Spleen (tissue), 11 donors: ENCODE measurements at regions not wholly inside any gene's neighbourhood (a gene's known extent, or its start where the extent isn't known, plus 50 kb on each side); places are given as distances from the start of the nearest gene placed in this dataset.

Experiments
- DNase-seq: peaks from one replicate; pipeline ENCODE4 v3.0.0-alpha.2; 2020
- H3K27ac ChIP-seq, 8 donors: fragments of 200-600 bp; sonication (generic) in 7 of 8; 1 replicate in 4 of 8; 2 replicates in 4 of 8; pipeline versions ENCODE4 v1.5.0 to v1.8.0; 2016 to 2021; ENCODE audit warnings: inconsistent platforms in 4 of 8, mild to moderate bottlenecking in 4 of 8, moderate library complexity in 1 of 8
- H3K27me3 ChIP-seq, 7 donors: fragments of 200-600 bp; sonication (generic) in 6 of 7; replicated peaks in 1 of 7; 1 replicate in 4 of 7; 2 replicates in 3 of 7; pipeline versions ENCODE4 v1.5.0 to v1.8.0; 2016 to 2021; ENCODE audit warnings: inconsistent platforms in 3 of 7, mild to moderate bottlenecking in 1 of 7
- H3K36me3 ChIP-seq, 6 donors: fragments of 200-600 bp; sonication (generic) in 5 of 6; 1 replicate in 4 of 6; 2 replicates in 2 of 6; pipeline versions ENCODE4 v1.5.0 to v1.8.0; 2016 to 2021; ENCODE audit warnings: inconsistent platforms in 2 of 6
- H3K4me1 ChIP-seq, 6 donors: fragments of 200-600 bp; sonication (generic) in 5 of 6; 1 replicate in 3 of 6; 2 replicates in 3 of 6; pipeline versions ENCODE4 v1.5.0 to v1.8.0; 2016 to 2021; ENCODE audit warnings: inconsistent platforms in 3 of 6
- H3K4me3 ChIP-seq, 8 donors: fragments of 200-600 bp; sonication (generic) in 7 of 8; 1 replicate in 4 of 8; 2 replicates in 4 of 8; pipeline versions ENCODE4 v1.5.0 to v1.8.0; 2016 to 2021; ENCODE audit warnings: inconsistent platforms in 4 of 8, mild to moderate bottlenecking in 4 of 8, moderate library complexity in 2 of 8
- H3K9me3 ChIP-seq, 8 donors: fragments of 200-600 bp; sonication (generic) in 7 of 8; 1 replicate in 4 of 8; 2 replicates in 4 of 8; pipeline versions ENCODE4 v1.5.0 to v1.8.0; 2016 to 2021; ENCODE audit warnings: inconsistent platforms in 4 of 8
- POLR2A ChIP-seq, 3 donors: fragments of 450-650 bp; IDR thresholded peaks; one replicate each; pipeline ENCODE4 v1.5.1; 2017; ENCODE audit warnings: antibody characterized with exemption in 3 of 3, mild to moderate bottlenecking in 1 of 3
- POLR2AphosphoS5 ChIP-seq, 3 donors: sonication (generic); formaldehyde crosslinking; IDR thresholded peaks; one replicate each; pipeline ENCODE4 v1.5.1; 2017; ENCODE audit warnings: antibody characterized with exemption in 3 of 3
- WGBS, 5 donors: extraction: QIAGEN DNeasy Blood & Tissue Kit in 3 of 5; methylation state at CpG; one replicate each; pipeline versions ENCODE4 v1.1.5 to v1.1.7; 2013 to 2018; 5-methylcytosine and 5-hydroxymethylcytosine counted together
- intact Hi-C: fragments of 100-400 bp; cut with DNase I; formaldehyde crosslinking; loops from one replicate; pipeline ENCODE4 v1.15.0; 2023; ENCODE audit warnings: low total_unique reads
- TF ChIP-seq, protein P1 (sequence below), 11 experiments: fragments of 200-600 bp in 7 of 11; fragments of 450-650 bp in 4 of 11; sonication (generic) in 4 of 11; IDR thresholded peaks in 8 of 11; conservative IDR thresholded peaks in 3 of 11; 1 replicate in 7 of 11; 2 replicates in 4 of 11; pipeline versions ENCODE4 v1.4.0 to v1.8.0; 2016 to 2021; ENCODE audit warnings: antibody characterized with exemption in 11 of 11, inconsistent platforms in 4 of 11, mild to moderate bottlenecking in 1 of 11
- donor health status: healthy with polysubstance abuse.
- donor health status: DM: no; HTN: no; CAD: no; lungs with moderate emphysema.
- donor health status: DM: no; HTN: no; CAD: no.
- donor health status: Bipolar disorder and iron deficiency.
- donor health status: healthy.
- donor health status: DM: no; HTN: no; CAD: no.
- donor health status: DM: yes; HTN: yes; CAD: no.

DNA sequence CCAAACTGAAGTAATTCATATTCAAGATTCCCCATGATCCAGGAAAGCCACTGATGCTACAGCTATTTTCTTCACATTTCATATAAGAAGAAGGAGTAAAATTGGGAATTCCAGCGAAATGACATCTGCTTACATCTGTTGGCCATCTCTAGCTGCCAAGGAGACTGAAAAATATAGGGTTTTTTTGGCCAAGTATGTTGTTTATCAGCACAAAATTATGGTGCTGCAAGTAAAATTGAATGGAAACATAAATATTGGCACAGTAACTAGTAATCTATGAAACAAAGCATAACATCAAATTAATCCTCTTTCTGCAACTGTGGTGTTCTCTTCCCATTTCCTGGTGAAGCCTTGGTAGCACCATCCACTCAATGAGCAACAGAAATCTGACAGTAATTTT, 649.5 kb upstream of the ZNF804A start:
- H3K4me1 ChIP-seq = no peaks in the 10 kb centered on the region
- TF ChIP-seq POLR2AphosphoS5 (IDR thresholded peaks at IDR 0.05) = no peak
- TF ChIP-seq, protein P1, sequence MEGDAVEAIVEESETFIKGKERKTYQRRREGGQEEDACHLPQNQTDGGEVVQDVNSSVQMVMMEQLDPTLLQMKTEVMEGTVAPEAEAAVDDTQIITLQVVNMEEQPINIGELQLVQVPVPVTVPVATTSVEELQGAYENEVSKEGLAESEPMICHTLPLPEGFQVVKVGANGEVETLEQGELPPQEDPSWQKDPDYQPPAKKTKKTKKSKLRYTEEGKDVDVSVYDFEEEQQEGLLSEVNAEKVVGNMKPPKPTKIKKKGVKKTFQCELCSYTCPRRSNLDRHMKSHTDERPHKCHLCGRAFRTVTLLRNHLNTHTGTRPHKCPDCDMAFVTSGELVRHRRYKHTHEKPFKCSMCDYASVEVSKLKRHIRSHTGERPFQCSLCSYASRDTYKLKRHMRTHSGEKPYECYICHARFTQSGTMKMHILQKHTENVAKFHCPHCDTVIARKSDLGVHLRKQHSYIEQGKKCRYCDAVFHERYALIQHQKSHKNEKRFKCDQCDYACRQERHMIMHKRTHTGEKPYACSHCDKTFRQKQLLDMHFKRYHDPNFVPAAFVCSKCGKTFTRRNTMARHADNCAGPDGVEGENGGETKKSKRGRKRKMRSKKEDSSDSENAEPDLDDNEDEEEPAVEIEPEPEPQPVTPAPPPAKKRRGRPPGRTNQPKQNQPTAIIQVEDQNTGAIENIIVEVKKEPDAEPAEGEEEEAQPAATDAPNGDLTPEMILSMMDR (IDR thresholded peaks at IDR 0.05 in 8 of 11, conservative IDR thresholded peaks at IDR 0.05 in 3 of 11) = no peak
- no peak for TF ChIP-seq POLR2A (IDR thresholded peaks at IDR 0.05)
- intact Hi-C loops = no loop called here
- no peaks in the 10 kb centered on the region for H3K27me3 ChIP-seq
- WGBS, 5 donors = 45 to 57% (median 48%) methylated on average over 1 of the region's 1 CpG
- H3K9me3 ChIP-seq = peaks cover 0 to 8% (median 0%) of the 10 kb centered on the region in 8 donors
- H3K4me3 ChIP-seq = no peak overlapping the region
- no peak overlapping the region for H3K27ac ChIP-seq
- no peak for DNase-seq
- H3K36me3 ChIP-seq = no peaks in the 10 kb centered on the region

DNA sequence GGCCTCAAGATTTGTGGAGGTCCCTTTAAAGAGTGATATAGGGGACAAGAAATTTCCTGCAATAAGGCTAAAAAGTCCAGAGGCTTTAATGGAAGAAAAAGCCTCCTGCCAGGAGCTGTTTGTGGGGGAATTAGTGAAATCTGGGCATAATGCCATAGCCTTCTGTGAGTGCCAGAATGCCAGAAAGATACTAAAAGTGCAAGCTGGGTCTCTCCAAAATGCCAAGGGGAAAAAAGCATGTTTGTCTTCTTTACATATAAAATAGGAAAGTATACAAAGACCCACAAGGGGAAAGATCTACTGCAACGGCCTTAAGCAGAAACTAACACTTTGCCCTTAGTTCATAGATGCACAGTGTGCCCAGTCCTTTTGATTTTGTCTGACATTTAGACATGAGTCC, 647.7 kb upstream of the ZNF804A start:
- H3K27me3 ChIP-seq = no peaks in the 10 kb centered on the region
- H3K27ac ChIP-seq = no peak overlapping the region
- H3K36me3 ChIP-seq = no peaks in the 10 kb centered on the region
- DNase-seq = no peak
- H3K4me3 ChIP-seq = no peak overlapping the region
- TF ChIP-seq POLR2A (IDR thresholded peaks at IDR 0.05) = no peak
- H3K4me1 ChIP-seq = no peaks in the 10 kb centered on the region
- H3K9me3 ChIP-seq = peaks cover 0 to 8% (median 0%) of the 10 kb centered on the region in 8 donors
- intact Hi-C loops = no loop called here
- WGBS, 5 donors = 68 to 84% (median 75%) methylated on average over 1 of the region's 1 CpG

DNA sequence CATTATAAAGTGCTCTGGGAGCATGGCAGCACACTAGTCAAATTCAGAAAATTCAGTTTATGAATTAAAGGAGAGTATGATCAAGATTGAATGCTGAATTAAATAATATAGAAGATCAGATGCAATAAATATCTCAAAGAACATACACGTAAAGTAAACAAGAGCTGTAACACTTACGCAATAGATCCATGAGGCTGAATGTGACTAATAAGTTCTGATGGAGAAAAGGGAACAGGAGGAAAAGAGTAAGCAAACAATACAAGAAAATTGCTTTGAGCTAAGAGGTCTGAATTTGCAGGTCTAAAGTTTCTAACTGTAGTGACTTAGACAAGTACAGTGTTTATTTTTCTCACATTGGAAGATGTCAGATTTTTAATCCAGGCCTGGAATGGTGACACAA, 646.7 kb upstream of the ZNF804A start:
- H3K27ac ChIP-seq = no peak overlapping the region
- 88 to 98% (median 95%) methylated on average over 2 of the region's 2 CpGs for WGBS, 5 donors
- intact Hi-C loops = no loop called here
- no peaks in the 10 kb centered on the region for H3K4me1 ChIP-seq
- no peak overlapping the region for H3K4me3 ChIP-seq
- TF ChIP-seq, protein P1 (IDR thresholded peaks at IDR 0.05 in 8 of 11, conservative IDR thresholded peaks at IDR 0.05 in 3 of 11) = no peak
- TF ChIP-seq POLR2A (IDR thresholded peaks at IDR 0.05) (no peak), POLR2AphosphoS5 (IDR thresholded peaks at IDR 0.05) (no peak)
- peaks cover 0 to 8% (median 0%) of the 10 kb centered on the region in 8 donors for H3K9me3 ChIP-seq
- DNase-seq = no peak
- no peaks in the 10 kb centered on the region for H3K36me3 ChIP-seq
- H3K27me3 ChIP-seq = no peaks in the 10 kb centered on the region

DNA sequence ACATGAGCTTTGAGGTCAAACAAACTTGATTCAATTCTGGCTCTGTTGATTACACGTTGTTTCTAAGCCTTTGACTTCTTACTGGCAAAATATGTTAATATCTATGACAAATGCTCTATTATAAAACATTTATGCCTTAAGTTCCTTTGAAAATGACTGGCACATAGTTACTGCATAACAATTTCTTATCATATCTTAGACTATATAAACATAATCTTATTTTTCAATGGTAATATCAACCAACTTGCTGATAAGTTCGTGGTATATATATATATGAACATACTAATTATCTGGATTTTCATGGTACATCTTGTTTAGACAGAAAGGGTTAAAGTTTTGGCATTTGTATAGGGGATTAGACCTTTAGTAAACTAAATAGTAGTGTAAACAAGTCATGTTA, 645.6 kb upstream of the ZNF804A start:
- H3K27ac ChIP-seq = no peak overlapping the region
- H3K4me1 ChIP-seq = no peaks in the 10 kb centered on the region
- no peak for TF ChIP-seq POLR2AphosphoS5 (IDR thresholded peaks at IDR 0.05)
- TF ChIP-seq, protein P1 (IDR thresholded peaks at IDR 0.05 in 8 of 11, conservative IDR thresholded peaks at IDR 0.05 in 3 of 11) = no peak
- peaks cover 0 to 8% (median 0%) of the 10 kb centered on the region in 8 donors for H3K9me3 ChIP-seq
- no peaks in the 10 kb centered on the region for H3K27me3 ChIP-seq
- no peaks in the 10 kb centered on the region for H3K36me3 ChIP-seq
- H3K4me3 ChIP-seq = no peak overlapping the region
- intact Hi-C loops = no loop called here
- DNase-seq = no peak
- 63 to 71% (median 68%) methylated on average over 2 of the region's 2 CpGs for WGBS, 5 donors

DNA sequence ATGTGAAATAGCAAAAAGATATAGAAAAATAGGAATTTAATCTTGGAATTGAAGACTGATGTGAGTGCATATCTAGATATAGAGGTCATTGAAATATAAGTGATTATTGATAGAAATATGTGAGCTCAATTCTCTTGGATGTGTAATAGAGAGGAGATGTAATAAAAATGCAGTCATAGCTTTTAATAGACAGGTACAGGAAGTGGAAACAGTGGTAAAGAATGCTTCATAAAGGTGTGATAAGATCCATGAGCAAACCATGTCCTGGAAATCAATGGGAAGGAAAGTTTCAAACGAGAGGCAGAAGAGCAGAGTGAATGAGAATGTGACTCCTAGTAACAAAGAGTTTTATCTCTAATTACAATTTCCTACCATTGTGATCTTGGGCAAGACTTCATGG, 634.7 kb upstream of the ZNF804A start:
- H3K4me1 ChIP-seq = no peaks in the 10 kb centered on the region
- H3K27ac ChIP-seq = no peak overlapping the region
- TF ChIP-seq POLR2A (IDR thresholded peaks at IDR 0.05) = no peak
- no peak for TF ChIP-seq POLR2AphosphoS5 (IDR thresholded peaks at IDR 0.05)
- TF ChIP-seq, protein P1 (IDR thresholded peaks at IDR 0.05 in 8 of 11, conservative IDR thresholded peaks at IDR 0.05 in 3 of 11) = no peak
- DNase-seq = no peak
- no peaks in the 10 kb centered on the region for H3K27me3 ChIP-seq
- H3K9me3 ChIP-seq = no peaks in the 10 kb centered on the region
- no peak overlapping the region for H3K4me3 ChIP-seq
- intact Hi-C loops = no loop called here
- WGBS, 5 donors = 9 to 39% (median 22%) methylated on average over 1 of the region's 1 CpG
- no peaks in the 10 kb centered on the region for H3K36me3 ChIP-seq
